ENCODE measurements at regions not wholly inside any gene's neighbourhood (a gene's known extent, or its start where the extent isn't known, plus 50 kb on each side); places are given as distances from the start of the nearest gene placed in this dataset.

- Mint-ChIP-seq H3K9me3 (no peaks in the 10 kb centered on the region), H3K4me3 (no peak overlapping the region), H3K4me1 (no peaks in the 10 kb centered on the region), H3K27ac (no peak overlapping the region), H3K36me3 (no peaks in the 10 kb centered on the region), H3K27me3 (peaks cover 27% of the 10 kb centered on the region)
- ATAC-seq (ENCODE audit: low read depth), result no peak
- DNase-seq, result no peak
- POLR2A ChIA-PET, result interaction anchor here (1.4 kb wide), 1 partner anchor 215 kb away, joined by 3 read pairs; the partner anchor contains the start of gene CITED2
Measured at GRCh38 chr6:139588734-139589593, 214.5 kb upstream of the CITED2 start.

- Mint-ChIP-seq H3K9me3 (no peaks in the 10 kb centered on the region), H3K27me3 (peaks cover 27% of the 10 kb centered on the region), H3K27ac (no peak overlapping the region), H3K36me3 (no peaks in the 10 kb centered on the region), H3K4me3 (no peak overlapping the region), H3K4me1 (no peaks in the 10 kb centered on the region)
- ATAC-seq (ENCODE audit: low read depth) (no peak), DNase-seq (no peak)
- POLR2A ChIA-PET, result no interaction called here
Measured at GRCh38 chr6:139588076-139588639, 213.7 kb upstream of the CITED2 start.

- H3K9me3 Mint-ChIP-seq, result no peaks in the 10 kb centered on the region
- H3K36me3 Mint-ChIP-seq, result no peaks in the 10 kb centered on the region
- DNase-seq (no peak), ATAC-seq (ENCODE audit: low read depth) (no peak)
- no peak overlapping the region for H3K4me3 Mint-ChIP-seq
- H3K4me1 Mint-ChIP-seq, result no peaks in the 10 kb centered on the region
- no peak overlapping the region for H3K27ac Mint-ChIP-seq
- POLR2A ChIA-PET, result no interaction called here
- peaks cover 27% of the 10 kb centered on the region for H3K27me3 Mint-ChIP-seq
Measured at GRCh38 chr6:139587469-139587868, 213.0 kb upstream of the CITED2 start.

DNA sequence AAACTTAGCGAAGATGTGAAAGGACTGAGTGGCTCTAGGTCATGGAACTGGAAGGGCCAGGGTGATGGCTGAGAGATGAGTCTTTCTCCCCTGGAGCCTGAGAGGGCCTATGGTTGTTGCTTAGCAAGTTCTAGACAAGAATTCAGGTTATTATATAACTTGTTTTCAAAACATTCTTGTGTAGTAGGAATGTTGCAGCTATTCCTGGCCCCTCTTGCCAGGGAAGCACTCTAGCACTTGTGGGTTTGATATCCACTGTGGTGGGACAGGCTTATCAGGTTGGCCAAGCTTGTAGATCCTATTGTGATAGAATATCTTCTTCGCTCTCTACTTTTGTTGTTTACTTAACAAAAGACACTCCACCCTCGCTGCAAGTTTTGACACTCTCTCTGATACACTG is 211.8 kb upstream of the CITED2 start:
- H3K27ac Mint-ChIP-seq, result no peak overlapping the region
- POLR2A ChIA-PET, result no interaction called here
- no peaks in the 10 kb centered on the region for H3K36me3 Mint-ChIP-seq
- ATAC-seq (ENCODE audit: low read depth) (no peak), DNase-seq (no peak)
- no peak overlapping the region for H3K4me3 Mint-ChIP-seq
- H3K27me3 Mint-ChIP-seq, result peaks cover 28% of the 10 kb centered on the region
- H3K9me3 Mint-ChIP-seq, result no peaks in the 10 kb centered on the region
- no peaks in the 10 kb centered on the region for H3K4me1 Mint-ChIP-seq

DNA sequence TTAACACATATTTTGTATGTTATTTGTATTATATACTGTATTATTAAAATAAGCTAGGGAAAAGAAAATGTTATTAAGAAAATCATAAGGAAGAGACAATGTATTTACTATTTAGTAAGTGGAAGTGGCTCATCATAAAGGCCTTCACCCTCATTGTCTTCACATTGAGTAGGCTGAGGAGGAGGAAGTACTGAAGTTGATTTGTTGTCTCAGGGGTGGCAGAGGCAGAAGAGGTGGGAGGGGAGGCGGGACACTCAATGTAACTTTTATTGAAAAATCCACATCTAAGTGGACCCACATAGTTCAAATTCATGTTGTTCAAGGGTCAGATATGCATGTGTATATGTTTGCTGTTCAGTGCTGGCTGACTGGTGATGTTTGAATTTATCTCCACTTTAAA is 210.2 kb upstream of the CITED2 start:
- POLR2A ChIA-PET, result no interaction called here
- ATAC-seq (ENCODE audit: low read depth), result no peak
- Mint-ChIP-seq H3K27ac (no peak overlapping the region), H3K36me3 (no peaks in the 10 kb centered on the region), H3K4me1 (peaks cover 9% of the 10 kb centered on the region), H3K27me3 (peaks cover 22% of the 10 kb centered on the region), H3K4me3 (no peak overlapping the region), H3K9me3 (no peaks in the 10 kb centered on the region)
- no peak for DNase-seq

- no peaks in the 10 kb centered on the region for H3K36me3 Mint-ChIP-seq
- peaks cover 15% of the 10 kb centered on the region for H3K27me3 Mint-ChIP-seq
- H3K27ac Mint-ChIP-seq, result no peak overlapping the region
- no peak overlapping the region for H3K4me3 Mint-ChIP-seq
- peaks cover 9% of the 10 kb centered on the region for H3K4me1 Mint-ChIP-seq
- POLR2A ChIA-PET, result no interaction called here
- ATAC-seq (ENCODE audit: low read depth) (no peak), DNase-seq (no peak)
- no peaks in the 10 kb centered on the region for H3K9me3 Mint-ChIP-seq
Measured at GRCh38 chr6:139583420-139583819, 209.0 kb upstream of the CITED2 start.

- ATAC-seq (ENCODE audit: low read depth), result no peak
- Mint-ChIP-seq H3K4me1 (peaks cover 9% of the 10 kb centered on the region), H3K27ac (no peak overlapping the region), H3K9me3 (no peaks in the 10 kb centered on the region), H3K4me3 (no peak overlapping the region), H3K36me3 (no peaks in the 10 kb centered on the region), H3K27me3 (peaks cover 14% of the 10 kb centered on the region)
- no peak for DNase-seq
- POLR2A ChIA-PET, result no interaction called here
Measured at GRCh38 chr6:139582956-139583355, 208.5 kb upstream of the CITED2 start.

DNA sequence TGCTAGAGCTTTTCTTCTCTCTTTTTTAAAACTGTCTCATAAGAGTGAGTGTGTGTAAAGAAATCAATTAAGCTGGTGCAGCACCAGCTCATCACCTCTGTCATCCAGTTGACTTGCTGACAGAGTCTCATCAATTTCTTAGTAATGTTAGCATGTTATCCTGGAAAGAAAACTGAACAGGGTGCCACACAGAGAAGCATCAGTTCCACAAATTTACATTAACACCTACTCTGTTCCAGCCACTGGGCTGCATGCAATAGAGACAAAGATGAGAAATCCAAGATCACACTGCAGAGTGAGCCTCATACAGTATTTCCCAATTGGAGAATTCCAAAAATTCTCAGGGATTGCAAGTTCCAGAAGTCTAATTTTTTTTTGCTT is 207.0 kb upstream of the CITED2 start:
- ATAC-seq (ENCODE audit: low read depth) (no peak), DNase-seq (no peak)
- Mint-ChIP-seq H3K9me3 (no peaks in the 10 kb centered on the region), H3K27me3 (peaks cover 8% of the 10 kb centered on the region), H3K4me1 (peaks cover 9% of the 10 kb centered on the region), H3K36me3 (no peaks in the 10 kb centered on the region), H3K4me3 (no peak overlapping the region), H3K27ac (no peak overlapping the region)
- POLR2A ChIA-PET, result no interaction called here

- DNase-seq (no peak), ATAC-seq (ENCODE audit: low read depth) (no peak)
- H3K9me3 Mint-ChIP-seq, result no peaks in the 10 kb centered on the region
- H3K4me3 Mint-ChIP-seq, result no peak overlapping the region
- H3K4me1 Mint-ChIP-seq, result peaks cover 9% of the 10 kb centered on the region
- no peak overlapping the region for H3K27ac Mint-ChIP-seq
- POLR2A ChIA-PET, result no interaction called here
- peaks cover 8% of the 10 kb centered on the region for H3K27me3 Mint-ChIP-seq
- H3K36me3 Mint-ChIP-seq, result no peaks in the 10 kb centered on the region
Measured at GRCh38 chr6:139580592-139581484, 206.4 kb upstream of the CITED2 start.

- DNase-seq (no peak), ATAC-seq (ENCODE audit: low read depth) (no peak)
- Mint-ChIP-seq H3K27me3 (peaks cover 6% of the 10 kb centered on the region), H3K4me3 (no peak overlapping the region), H3K9me3 (peaks cover 3% of the 10 kb centered on the region), H3K36me3 (no peaks in the 10 kb centered on the region), H3K27ac (no peak overlapping the region), H3K4me1 (peaks cover 9% of the 10 kb centered on the region)
- POLR2A ChIA-PET, result no interaction called here
Measured at GRCh38 chr6:139577763-139578604, 203.5 kb upstream of the CITED2 start.

- H3K27me3 Mint-ChIP-seq, result peaks cover 6% of the 10 kb centered on the region
- H3K4me3 Mint-ChIP-seq, result no peak overlapping the region
- ATAC-seq (ENCODE audit: low read depth) (no peak), DNase-seq (no peak)
- peaks cover 9% of the 10 kb centered on the region for H3K4me1 Mint-ChIP-seq
- POLR2A ChIA-PET, result no interaction called here
- H3K36me3 Mint-ChIP-seq, result no peaks in the 10 kb centered on the region
- H3K27ac Mint-ChIP-seq, result no peak overlapping the region
- H3K9me3 Mint-ChIP-seq, result peaks cover 3% of the 10 kb centered on the region
Measured at GRCh38 chr6:139577124-139577762, 202.8 kb upstream of the CITED2 start.

DNA sequence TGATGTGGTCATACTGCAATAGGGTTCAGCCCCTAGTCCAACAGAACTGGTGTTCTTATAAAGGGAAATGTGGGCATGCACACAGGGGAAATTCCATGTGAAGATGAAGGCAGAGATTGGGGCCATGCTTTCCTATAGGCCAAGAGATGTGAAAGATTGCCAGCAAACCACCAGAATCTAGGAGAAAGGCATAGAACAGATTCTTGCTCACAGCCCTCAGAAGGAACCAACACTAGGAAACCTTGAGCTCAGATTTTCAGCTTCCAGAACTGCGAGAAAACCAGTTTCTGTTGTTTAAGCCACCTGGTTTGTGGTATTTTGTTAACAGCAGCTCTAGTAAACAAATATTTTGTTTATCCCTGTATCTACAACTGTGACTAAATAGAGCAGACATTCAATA is 197.6 kb upstream of the CITED2 start:
- ATAC-seq (ENCODE audit: low read depth), result no peak
- Mint-ChIP-seq H3K27ac (no peak overlapping the region), H3K9me3 (peaks cover 3% of the 10 kb centered on the region), H3K36me3 (no peaks in the 10 kb centered on the region), H3K27me3 (no peaks in the 10 kb centered on the region), H3K4me1 (no peaks in the 10 kb centered on the region), H3K4me3 (no peak overlapping the region)
- POLR2A ChIA-PET, result no interaction called here
- no peak for DNase-seq

DNA sequence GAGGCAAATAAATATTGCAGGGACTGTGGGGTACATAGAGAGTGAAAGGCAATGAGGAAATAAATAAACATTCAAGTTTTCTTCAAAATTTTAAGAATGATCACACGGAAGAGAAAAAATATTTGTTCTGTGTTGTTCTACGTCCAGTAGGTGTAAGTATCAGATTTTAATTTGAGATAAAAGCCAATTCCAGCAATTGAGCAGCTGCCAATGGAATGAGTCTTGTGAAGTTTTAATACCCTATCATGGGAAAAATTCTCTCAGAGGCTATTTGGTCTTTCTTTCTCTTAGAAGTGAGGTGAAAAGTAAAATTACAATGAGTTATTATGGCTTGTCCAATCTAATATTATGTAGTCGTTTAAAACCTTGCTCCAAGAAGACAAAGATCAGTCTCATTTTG is 195.7 kb upstream of the CITED2 start:
- Mint-ChIP-seq H3K36me3 (no peaks in the 10 kb centered on the region), H3K9me3 (peaks cover 3% of the 10 kb centered on the region), H3K4me1 (no peaks in the 10 kb centered on the region), H3K4me3 (no peak overlapping the region), H3K27ac (no peak overlapping the region), H3K27me3 (no peaks in the 10 kb centered on the region)
- POLR2A ChIA-PET, result no interaction called here
- DNase-seq, result no peak
- ATAC-seq (ENCODE audit: low read depth), result no peak

Measured in activated naive CD8-positive, alpha-beta T cell treated with anti-CD3 and anti-CD28 coated beads, Interleukin-2, amount 10 ng/mL, durations not matched to agents 7 days and 5 days (primary cell).